Nephron progenitor cell (in vitro differentiated cells): ENCODE measurements at regions not wholly inside any gene's neighbourhood (a gene's known extent, or its start where the extent isn't known, plus 50 kb on each side); places are given as distances from the start of the nearest gene placed in this dataset.

Experiments
- DNase-seq: peaks from one replicate; pipeline ENCODE4 v3.0.0; 2021
- H3K27ac Mint-ChIP-seq: 2 replicates; pipeline ENCODE4 v1.8.0; 2021; ENCODE audit warnings: mild to moderate bottlenecking, moderate library complexity, mixed read lengths
- H3K27me3 Mint-ChIP-seq: 2 replicates; pipeline ENCODE4 v1.8.0; 2021; ENCODE audit warnings: mild to moderate bottlenecking, low read depth, mixed read lengths; ENCODE audit not compliant: poor library complexity
- H3K36me3 Mint-ChIP-seq: 2 replicates; pipeline ENCODE4 v1.8.0; 2021; ENCODE audit warnings: low read depth, mixed read lengths
- H3K4me1 Mint-ChIP-seq: 2 replicates; pipeline ENCODE4 v1.8.0; 2021; ENCODE audit warnings: mixed read lengths
- H3K4me3 Mint-ChIP-seq: 2 replicates; pipeline ENCODE4 v1.8.0; 2021; ENCODE audit warnings: mild to moderate bottlenecking, moderate library complexity, mixed read lengths
- H3K9me3 Mint-ChIP-seq: 2 replicates; pipeline ENCODE4 v1.8.0; 2021; ENCODE audit warnings: mild to moderate bottlenecking, moderate library complexity, mixed read lengths
- TF ChIP-seq, protein P1 (sequence below): fragments of 200-600 bp; sonication (generic); IDR thresholded peaks from 2 replicates; pipeline ENCODE4 v1.5.0; 2021; ENCODE audit warnings: antibody characterized with exemption

DNA sequence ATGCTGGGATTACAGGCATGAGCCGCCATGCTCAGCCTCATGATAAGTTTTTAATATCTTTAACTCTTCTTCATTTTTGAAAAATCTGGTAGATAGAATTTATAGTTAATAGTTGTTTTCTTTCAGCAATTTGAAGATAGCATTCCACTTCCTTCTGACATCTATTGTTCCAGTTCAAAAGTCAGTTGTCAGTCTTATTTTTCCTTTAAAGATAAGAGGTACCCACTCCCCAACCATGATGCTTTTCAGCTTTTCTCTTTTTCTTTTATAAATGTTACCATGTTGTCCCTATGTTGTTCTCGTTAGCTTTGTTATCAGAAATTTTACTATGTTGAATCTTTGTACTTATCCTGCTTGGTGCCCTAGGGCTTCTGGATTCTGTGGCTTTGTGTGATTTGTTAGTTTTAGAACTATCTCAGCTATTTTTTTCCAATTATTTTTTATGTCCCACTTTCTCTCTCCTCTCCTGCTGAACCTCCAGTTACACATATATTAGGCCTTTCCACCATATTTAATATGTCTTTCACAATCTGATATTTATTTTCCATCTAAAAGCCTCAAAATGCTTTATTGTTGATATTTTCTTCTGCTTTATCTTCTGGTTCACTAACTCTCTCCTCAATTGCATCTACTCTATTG is 181.6 kb upstream of the FOXN3 start:
- H3K4me1 Mint-ChIP-seq, result peaks cover 3% of the 10 kb centered on the region
- no peak for DNase-seq

DNA sequence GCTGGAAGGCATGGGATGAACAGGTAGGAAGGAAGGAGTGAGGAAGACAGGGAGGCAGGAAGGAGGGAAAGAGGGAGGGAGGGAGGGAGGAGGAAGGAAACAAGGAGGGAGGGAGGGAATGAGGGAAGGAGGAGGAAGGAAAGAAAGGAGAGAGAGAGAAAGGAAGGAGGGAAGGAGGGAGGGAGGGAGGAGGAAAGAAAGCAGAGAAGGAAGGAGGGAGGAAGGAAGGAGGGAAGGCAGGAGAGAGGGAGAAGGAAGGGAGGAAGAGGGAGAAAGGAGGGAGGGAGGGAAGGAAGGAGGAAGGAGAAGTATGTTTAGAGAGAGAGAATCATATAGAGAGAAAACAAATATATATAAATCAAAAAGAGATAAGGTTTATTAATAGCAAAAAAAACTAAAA is 175.9 kb upstream of the FOXN3 start:
- H3K4me3 Mint-ChIP-seq, result no peak overlapping the region
- H3K27me3 Mint-ChIP-seq, result peaks cover 2% of the 10 kb centered on the region
- TF ChIP-seq, protein P1, sequence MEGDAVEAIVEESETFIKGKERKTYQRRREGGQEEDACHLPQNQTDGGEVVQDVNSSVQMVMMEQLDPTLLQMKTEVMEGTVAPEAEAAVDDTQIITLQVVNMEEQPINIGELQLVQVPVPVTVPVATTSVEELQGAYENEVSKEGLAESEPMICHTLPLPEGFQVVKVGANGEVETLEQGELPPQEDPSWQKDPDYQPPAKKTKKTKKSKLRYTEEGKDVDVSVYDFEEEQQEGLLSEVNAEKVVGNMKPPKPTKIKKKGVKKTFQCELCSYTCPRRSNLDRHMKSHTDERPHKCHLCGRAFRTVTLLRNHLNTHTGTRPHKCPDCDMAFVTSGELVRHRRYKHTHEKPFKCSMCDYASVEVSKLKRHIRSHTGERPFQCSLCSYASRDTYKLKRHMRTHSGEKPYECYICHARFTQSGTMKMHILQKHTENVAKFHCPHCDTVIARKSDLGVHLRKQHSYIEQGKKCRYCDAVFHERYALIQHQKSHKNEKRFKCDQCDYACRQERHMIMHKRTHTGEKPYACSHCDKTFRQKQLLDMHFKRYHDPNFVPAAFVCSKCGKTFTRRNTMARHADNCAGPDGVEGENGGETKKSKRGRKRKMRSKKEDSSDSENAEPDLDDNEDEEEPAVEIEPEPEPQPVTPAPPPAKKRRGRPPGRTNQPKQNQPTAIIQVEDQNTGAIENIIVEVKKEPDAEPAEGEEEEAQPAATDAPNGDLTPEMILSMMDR, result no peak
- H3K36me3 Mint-ChIP-seq, result peaks cover 65% of the 10 kb centered on the region
- no peak for DNase-seq
- H3K27ac Mint-ChIP-seq, result no peak overlapping the region
- no peaks in the 10 kb centered on the region for H3K4me1 Mint-ChIP-seq
- peaks cover 76% of the 10 kb centered on the region for H3K9me3 Mint-ChIP-seq

More for the DNA sequence above, 181.6 kb upstream of the FOXN3 start:
- H3K27ac Mint-ChIP-seq, result no peak overlapping the region
- H3K4me3 Mint-ChIP-seq, result no peak overlapping the region
- TF ChIP-seq, protein P1, result no peak
- H3K36me3 Mint-ChIP-seq, result peaks cover 69% of the 10 kb centered on the region
- H3K27me3 Mint-ChIP-seq, result no peaks in the 10 kb centered on the region
- peaks cover 85% of the 10 kb centered on the region for H3K9me3 Mint-ChIP-seq

DNA sequence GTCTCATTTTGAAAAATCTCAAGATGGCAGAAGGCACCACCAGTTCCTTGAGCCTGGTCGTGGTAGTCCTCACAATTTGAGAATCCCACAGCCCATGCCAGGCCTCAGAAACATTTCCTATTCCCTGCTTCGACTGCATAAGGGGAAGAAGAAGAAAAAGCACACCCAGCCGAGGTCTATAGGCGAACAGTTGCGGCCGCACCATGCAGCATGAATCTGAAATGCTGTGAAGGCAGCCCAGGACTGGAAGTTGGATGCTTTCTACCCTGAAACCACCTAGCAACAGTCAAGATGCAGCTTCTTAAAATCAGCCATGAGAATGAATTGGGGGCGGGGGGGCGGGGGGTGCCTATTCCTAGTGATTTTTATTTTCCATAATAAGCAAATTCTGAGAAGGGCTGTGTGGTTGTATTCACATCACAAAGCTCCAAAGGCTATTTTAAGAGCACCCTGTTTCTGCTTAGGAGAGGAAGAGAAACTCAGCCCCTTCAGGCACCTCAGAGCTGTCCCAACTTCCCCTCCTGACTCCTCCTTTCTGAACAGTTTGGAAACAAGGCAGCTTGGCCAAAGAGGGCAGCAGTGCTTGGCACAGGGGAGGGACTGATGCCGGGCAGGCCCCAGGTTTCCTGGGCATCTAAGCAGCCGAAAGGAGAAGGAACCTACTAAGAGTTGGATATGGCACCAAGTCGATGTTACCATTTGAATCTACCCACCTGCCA is 172.5 kb upstream of the FOXN3 start:
- Mint-ChIP-seq H3K4me1 (no peaks in the 10 kb centered on the region), H3K9me3 (peaks cover 46% of the 10 kb centered on the region), H3K27me3 (peaks cover 2% of the 10 kb centered on the region), H3K27ac (no peak overlapping the region), H3K36me3 (peaks cover 43% of the 10 kb centered on the region), H3K4me3 (no peak overlapping the region)
- no peak for DNase-seq
- TF ChIP-seq, protein P1, result no peak

DNA sequence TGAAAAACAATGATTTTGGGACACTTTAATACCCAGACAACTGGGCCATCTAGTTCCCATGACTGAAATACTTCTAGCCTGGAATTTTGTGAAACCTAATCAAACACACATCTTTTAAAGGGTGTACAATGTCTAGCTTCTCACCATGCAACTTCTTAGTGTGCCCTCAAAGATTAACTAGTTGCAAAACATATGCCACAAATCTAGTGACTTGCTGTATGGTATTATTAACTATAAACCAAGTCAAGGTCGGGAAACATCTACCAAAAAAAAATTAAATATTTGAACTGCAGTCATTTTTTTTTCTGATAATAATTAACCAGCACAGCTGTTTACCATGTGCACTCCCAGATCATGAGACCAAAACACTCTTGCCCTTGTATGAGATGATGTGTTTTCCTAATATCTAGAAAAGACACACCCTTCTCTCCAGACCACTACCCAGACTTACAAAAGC is 171.8 kb upstream of the FOXN3 start:
- Mint-ChIP-seq H3K27me3 (peaks cover 2% of the 10 kb centered on the region), H3K36me3 (peaks cover 38% of the 10 kb centered on the region), H3K27ac (no peak overlapping the region)

DNA sequence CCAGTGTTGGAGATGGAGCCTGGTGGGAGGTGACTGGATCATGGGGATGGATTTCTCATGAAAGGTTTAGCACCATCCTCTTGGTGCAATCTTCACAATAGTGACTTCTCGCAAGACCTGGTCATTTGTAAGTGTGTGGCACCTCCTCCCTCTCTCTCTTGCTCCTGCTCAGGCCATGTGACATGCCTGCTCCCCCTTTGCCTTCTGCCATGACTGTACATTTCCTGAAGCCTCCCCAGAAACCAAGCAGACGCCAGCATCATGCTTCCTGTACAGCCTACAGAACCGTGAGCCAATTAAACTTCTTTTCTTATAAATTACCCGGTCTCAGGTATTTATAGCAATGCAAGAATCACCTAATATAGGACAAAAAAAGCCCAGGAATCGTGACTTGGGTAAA is 171.0 kb upstream of the FOXN3 start:
- Mint-ChIP-seq H3K27ac (no peak overlapping the region), H3K27me3 (peaks cover 2% of the 10 kb centered on the region), H3K4me1 (no peaks in the 10 kb centered on the region), H3K9me3 (peaks cover 42% of the 10 kb centered on the region), H3K36me3 (peaks cover 42% of the 10 kb centered on the region), H3K4me3 (no peak overlapping the region)
- no peak for DNase-seq
- TF ChIP-seq, protein P1, result no peak

More for the DNA sequence above, 171.8 kb upstream of the FOXN3 start:
- DNase-seq, result no peak
- H3K4me1 Mint-ChIP-seq, result no peaks in the 10 kb centered on the region
- no peak overlapping the region for H3K4me3 Mint-ChIP-seq
- TF ChIP-seq, protein P1, result no peak
- peaks cover 39% of the 10 kb centered on the region for H3K9me3 Mint-ChIP-seq

DNA sequence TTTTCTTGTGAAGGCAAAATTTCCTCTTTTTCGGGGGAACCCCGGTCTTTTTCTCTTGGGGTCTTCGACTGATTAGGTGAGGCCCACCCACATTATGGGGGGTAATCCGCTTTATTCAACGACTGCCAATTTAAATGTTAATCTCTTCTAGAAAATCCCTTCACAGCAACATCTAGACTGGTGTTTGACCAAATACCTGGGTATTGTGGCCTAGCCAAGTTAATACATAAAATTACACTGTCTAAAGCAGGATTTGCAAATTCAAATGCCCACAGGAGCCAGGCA is 170.0 kb upstream of the FOXN3 start:
- Mint-ChIP-seq H3K36me3 (peaks cover 44% of the 10 kb centered on the region), H3K27ac (no peak overlapping the region), H3K27me3 (peaks cover 2% of the 10 kb centered on the region), H3K4me3 (no peak overlapping the region), H3K9me3 (peaks cover 40% of the 10 kb centered on the region), H3K4me1 (no peaks in the 10 kb centered on the region)
- TF ChIP-seq, protein P1, result no peak
- no peak for DNase-seq
